AG04450 (cell line): ENCODE measurements at regions not wholly inside any gene's neighbourhood (a gene's known extent, or its start where the extent isn't known, plus 50 kb on each side); places are given as distances from the start of the nearest gene placed in this dataset.

Experiments
- CTCF ChIA-PET: fragments of 300-600, 350-600 bp; formaldehyde crosslinking; extraction: SDS; loops from one replicate; lab custom pipeline; 2022; ENCODE audit warnings: antibody characterized with exemption, inconsistent platforms; lab: Charles Lee
- POLR2A ChIA-PET: fragments of 350-600 bp; formaldehyde crosslinking; extraction: SDS; loops from one replicate; lab custom pipeline; 2021; ENCODE audit warnings: antibody characterized with exemption, inconsistent platforms; lab: Yijun Ruan, JAX
- DNase-seq: peaks from one replicate; pipeline ENCODE4 v3.0.0-alpha.2; 2011; ENCODE audit warnings: low read depth, low spot score
- H3K27ac ChIP-seq: one replicate; pipeline ENCODE4 v1.5.1; 2012; ENCODE audit warnings: low read depth, low read length, control low read depth
- H3K27me3 ChIP-seq: one replicate; pipeline ENCODE4 v1.6.0; 2012; ENCODE audit warnings: low read length; ENCODE audit not compliant: control insufficient read depth, insufficient read depth
- H3K4me3 ChIP-seq: 2 replicates; pipeline ENCODE4 v1.5.1; 2011; ENCODE audit warnings: mild to moderate bottlenecking, low read depth, low read length, control low read depth
- H3K9me3 ChIP-seq: 2 replicates; pipeline ENCODE4 v1.5.1; 2012; ENCODE audit warnings: low read length; ENCODE audit not compliant: control insufficient read depth, insufficient read depth
- TF ChIP-seq, protein P1 (sequence below): IDR thresholded peaks from 2 replicates; pipeline ENCODE4 v1.5.1; 2011; ENCODE audit warnings: low read depth, low read length, control low read depth, inconsistent platforms

DNA sequence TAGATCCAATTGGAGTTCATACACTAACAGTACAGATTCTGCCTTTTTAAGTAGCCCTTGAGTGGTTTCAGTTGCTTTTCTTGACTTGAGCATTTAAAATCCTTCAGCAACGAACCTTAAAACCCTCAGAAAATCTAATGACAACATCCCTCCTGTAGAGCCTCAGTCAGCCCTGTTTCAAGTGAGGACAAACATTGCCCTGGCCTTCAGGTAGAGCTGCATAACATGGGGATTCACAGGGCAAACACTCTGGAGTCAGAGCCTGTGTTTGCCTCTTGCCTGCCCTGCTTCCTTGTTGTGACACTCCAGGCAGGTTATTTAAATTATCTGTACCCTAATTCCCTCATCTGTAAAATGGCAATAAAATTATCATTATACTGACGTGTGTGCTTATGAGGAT, 96.1 kb upstream of the KCNA3 start:
- H3K9me3 ChIP-seq, result no peaks in the 10 kb centered on the region
- TF ChIP-seq, protein P1, sequence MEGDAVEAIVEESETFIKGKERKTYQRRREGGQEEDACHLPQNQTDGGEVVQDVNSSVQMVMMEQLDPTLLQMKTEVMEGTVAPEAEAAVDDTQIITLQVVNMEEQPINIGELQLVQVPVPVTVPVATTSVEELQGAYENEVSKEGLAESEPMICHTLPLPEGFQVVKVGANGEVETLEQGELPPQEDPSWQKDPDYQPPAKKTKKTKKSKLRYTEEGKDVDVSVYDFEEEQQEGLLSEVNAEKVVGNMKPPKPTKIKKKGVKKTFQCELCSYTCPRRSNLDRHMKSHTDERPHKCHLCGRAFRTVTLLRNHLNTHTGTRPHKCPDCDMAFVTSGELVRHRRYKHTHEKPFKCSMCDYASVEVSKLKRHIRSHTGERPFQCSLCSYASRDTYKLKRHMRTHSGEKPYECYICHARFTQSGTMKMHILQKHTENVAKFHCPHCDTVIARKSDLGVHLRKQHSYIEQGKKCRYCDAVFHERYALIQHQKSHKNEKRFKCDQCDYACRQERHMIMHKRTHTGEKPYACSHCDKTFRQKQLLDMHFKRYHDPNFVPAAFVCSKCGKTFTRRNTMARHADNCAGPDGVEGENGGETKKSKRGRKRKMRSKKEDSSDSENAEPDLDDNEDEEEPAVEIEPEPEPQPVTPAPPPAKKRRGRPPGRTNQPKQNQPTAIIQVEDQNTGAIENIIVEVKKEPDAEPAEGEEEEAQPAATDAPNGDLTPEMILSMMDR, result no peak
- POLR2A ChIA-PET, result no interaction called here
- no peaks in the 10 kb centered on the region for H3K27me3 ChIP-seq
- H3K27ac ChIP-seq, result no peak overlapping the region
- DNase-seq, result no peak
- CTCF ChIA-PET, result no interaction called here
- no peak overlapping the region for H3K4me3 ChIP-seq

DNA sequence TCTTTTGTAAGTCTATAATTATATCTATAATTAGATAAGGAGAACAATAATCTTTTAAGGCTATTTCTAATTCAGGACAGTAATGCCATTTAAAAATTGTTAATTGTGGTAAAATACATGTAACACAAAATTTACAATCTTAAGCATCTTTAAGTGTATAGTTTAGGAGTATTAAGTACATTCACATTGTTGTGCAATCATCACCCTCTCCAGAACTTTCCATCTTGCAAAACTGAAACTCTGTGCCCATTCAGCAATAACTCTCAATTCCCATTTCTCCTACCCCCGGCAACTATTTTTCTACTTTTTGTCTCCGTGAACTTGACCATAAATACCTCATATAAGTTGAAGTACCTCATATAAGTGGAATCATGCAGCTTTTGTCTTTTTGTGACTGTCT, 93.9 kb upstream of the KCNA3 start:
- Histone ChIP-seq H3K9me3 (no peaks in the 10 kb centered on the region), H3K4me3 (no peak overlapping the region), H3K27ac (no peak overlapping the region), H3K27me3 (no peaks in the 10 kb centered on the region)
- ChIA-PET CTCF (interaction anchor here (1.0 kb wide), 2 partner anchors 149 to 163 kb away, joined by 3 read pairs; partner anchors contain the start of gene KCNA2), POLR2A (no interaction called here)
- no peak for DNase-seq
- TF ChIP-seq, protein P1, result no peak

DNA sequence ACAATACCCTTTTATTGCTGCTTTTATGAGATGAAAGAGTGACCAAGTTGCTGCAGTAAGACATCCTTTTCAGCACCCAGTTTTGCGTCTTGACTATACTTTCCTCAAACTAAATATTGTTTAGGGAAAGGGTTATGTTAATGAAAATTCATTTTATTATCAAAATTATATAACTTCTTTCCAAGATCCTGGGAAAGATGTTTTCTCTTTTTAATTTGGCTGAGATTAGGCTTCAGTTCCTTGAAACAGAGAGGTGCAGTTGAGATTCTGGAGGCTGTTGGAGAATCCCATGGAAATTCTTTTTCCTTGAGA, 91.6 kb upstream of the KCNA3 start:
- DNase-seq, result no peak
- no peak overlapping the region for H3K27ac ChIP-seq
- ChIA-PET CTCF (interaction anchor here (0.9 to 4.0 kb wide), 22 partner anchors 8 to 354 kb away, joined by 3 to 52 read pairs (median 5); no protein-coding TSS in a partner anchor), POLR2A (no interaction called here)
- no peaks in the 10 kb centered on the region for H3K27me3 ChIP-seq
- H3K4me3 ChIP-seq, result no peak overlapping the region
- TF ChIP-seq, protein P1, result no peak
- no peaks in the 10 kb centered on the region for H3K9me3 ChIP-seq

DNA sequence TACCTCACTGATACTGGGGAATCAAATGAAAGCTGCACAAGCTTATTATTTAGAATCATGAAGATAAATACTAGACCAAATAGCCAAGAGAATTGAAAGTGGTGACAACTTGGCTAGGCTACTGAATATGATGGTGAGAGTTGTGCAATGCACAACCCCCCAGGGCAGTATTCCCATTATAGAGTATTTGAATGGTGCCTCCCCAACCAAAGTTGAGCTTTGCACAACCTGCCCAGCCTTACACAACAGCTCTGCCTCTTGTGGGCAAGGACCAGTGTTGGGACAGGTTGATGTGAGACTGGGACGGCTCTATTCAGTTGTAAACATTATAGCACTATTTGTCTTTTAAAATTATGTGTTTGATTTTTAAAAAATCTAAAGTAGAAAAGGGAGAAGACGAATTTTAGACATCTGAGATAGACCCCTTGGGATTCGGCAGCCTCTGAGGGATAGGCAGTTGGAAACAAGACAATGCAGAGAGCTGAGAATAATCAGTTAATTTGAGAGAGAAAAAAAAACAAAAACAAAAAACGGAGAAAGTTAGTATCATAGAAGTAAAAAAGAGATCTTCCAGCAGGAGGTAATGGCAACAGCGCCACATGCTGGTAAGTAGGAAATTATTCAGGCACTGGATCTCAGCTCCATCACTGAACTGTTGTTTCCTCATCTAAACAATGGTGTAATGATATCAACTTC, 91.0 kb upstream of the KCNA3 start:
- no peaks in the 10 kb centered on the region for H3K9me3 ChIP-seq
- H3K27ac ChIP-seq, result no peak overlapping the region
- CTCF ChIA-PET, result interaction anchor here (0.6 to 4.0 kb wide), 37 partner anchors 9 to 1193 kb away, joined by 3 to 52 read pairs (median 4); no protein-coding TSS in a partner anchor
- TF ChIP-seq, protein P1, result peak; percentile 81
- DNase-seq, result peak; percentile 18
- POLR2A ChIA-PET, result no interaction called here
- H3K27me3 ChIP-seq, result no peaks in the 10 kb centered on the region
- H3K4me3 ChIP-seq, result no peak overlapping the region

DNA sequence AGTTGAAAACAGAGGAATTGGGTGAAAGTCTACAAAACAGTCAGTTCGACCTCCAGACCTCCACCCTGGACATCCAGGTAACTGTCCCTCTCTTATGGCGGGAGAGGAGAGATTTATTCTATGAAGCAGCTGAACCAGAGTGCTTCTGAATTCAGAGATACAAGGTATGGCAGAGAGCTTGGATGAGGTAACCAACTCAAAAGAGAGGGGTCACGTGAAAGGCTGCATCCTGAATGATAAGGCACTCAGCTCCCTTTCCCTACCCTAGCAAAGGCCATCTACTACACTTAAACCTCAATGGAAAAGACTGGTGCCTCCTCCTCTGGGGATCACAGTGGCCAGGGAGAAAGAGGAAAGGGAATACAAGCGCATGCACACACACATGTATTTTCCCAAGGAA, 88.4 kb upstream of the KCNA3 start:
- ChIA-PET CTCF (interaction anchor here (1.2 to 4.0 kb wide), 2 partner anchors 19 to 133 kb away, joined by 3 to 44 read pairs; no protein-coding TSS in a partner anchor), POLR2A (no interaction called here)
- no peak overlapping the region for H3K4me3 ChIP-seq
- TF ChIP-seq, protein P1, result no peak
- no peak overlapping the region for H3K27ac ChIP-seq
- no peak for DNase-seq
- no peaks in the 10 kb centered on the region for H3K9me3 ChIP-seq
- no peaks in the 10 kb centered on the region for H3K27me3 ChIP-seq
